ENCODE measurements at regions not wholly inside any gene's neighbourhood (a gene's known extent, or its start where the extent isn't known, plus 50 kb on each side); places are given as distances from the start of the nearest gene placed in this dataset.

- no peak for DNase-seq
These were observed 427.4 kb downstream of the CETN3 start for GRCh38 chr5:89981878-89982773.

GRCh38 chr5:89981021-89981420, 428.5 kb downstream of the CETN3 start:
- DNase-seq = no peak

DNA sequence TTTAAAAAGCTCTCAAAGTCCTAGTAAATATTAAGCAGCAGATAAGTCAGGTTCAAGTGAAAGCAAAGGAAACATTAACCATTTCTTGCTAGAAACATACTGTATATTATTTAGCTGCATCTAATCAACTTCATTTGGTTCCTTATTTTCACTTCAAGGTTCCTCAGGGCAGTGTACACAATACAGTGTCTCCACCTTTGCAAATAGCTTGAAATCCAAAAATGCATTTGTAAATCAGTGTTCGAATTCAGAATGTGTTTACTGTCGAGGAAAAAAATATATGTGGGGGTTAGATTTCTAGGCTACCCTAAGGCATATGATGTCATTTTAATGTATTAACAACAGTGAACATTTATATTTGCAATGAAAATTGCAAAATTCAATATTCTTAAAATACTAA, 436.0 kb downstream of the CETN3 start:
- DNase-seq = no peak

GRCh38 chr5:89972901-89973300, 436.7 kb downstream of the CETN3 start:
- DNase-seq = no peak

- DNase-seq = no peak
These were observed 440.6 kb downstream of the CETN3 start for GRCh38 chr5:89968958-89969381.

- no peak for DNase-seq
These were observed 441.6 kb downstream of the CETN3 start for GRCh38 chr5:89967771-89968444.

GRCh38 chr5:89956838-89957237, 452.7 kb downstream of the CETN3 start:
- no peak for DNase-seq

GRCh38 chr5:89954916-89955315, 454.6 kb downstream of the CETN3 start:
- DNase-seq = no peak

DNA sequence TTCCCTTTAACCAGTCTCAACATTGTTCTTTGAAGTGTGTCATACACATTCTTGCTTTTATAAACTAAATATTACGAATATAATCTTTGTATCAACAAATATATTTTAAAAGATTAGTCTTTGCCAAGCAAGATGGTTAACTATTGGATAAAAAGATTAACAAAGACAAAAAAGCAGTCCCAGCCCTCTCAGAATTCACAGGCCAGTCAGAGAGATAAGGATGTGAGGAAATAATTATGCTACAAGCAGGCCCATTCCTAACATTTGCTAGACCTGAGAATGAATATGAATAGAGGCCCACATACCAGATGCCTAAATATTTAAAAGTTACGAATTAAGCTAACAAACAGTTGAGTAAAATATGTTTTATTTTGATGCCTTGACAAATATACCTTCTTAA, 457.7 kb downstream of the CETN3 start:
- no peak for DNase-seq

- DNase-seq = no peak
These were observed 459.3 kb downstream of the CETN3 start for GRCh38 chr5:89950234-89950633.

GRCh38 chr5:89948977-89949376, 460.6 kb downstream of the CETN3 start:
- no peak for DNase-seq

DNA sequence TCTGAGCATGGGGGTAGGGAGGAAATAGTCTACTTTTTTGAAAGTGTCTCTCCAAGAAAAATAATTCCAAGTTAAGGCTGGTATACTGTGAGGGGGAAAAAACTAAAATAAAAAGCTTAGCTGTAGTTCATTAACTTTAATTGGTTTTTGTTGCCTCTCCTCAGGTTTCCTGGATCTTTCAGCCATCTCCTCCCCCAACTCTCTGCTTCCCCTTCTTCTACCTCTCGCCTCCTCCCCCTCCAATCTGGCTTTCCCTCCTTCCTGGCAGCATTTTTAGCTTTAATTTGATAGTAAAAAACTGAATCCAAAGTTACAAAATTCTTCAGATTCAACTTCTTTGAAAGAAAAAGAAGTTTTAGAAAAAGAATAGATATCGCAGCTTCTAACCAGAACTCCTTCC, 462.6 kb downstream of the CETN3 start:
- DNase-seq = no peak

GRCh38 chr5:89946508-89946907, 463.0 kb downstream of the CETN3 start:
- no peak for DNase-seq

DNA sequence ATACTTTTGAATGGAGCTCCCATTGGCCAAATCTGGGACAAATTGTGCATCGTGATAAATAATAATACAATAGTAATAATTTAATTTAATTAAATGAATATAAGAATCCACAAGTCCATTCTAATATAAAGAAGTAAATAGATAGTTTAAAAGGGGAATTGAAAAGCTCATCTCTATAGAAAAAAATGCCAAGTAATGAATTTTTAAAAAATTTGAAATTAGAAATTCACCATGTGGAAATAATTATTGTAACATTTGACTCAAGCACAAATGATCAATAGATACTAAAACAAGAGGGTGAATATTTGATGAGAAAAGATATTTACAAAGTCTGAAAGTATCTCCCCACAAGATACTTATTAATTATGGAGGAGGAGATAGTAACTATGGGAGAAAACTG, 467.4 kb downstream of the CETN3 start:
- no peak for DNase-seq

DNA sequence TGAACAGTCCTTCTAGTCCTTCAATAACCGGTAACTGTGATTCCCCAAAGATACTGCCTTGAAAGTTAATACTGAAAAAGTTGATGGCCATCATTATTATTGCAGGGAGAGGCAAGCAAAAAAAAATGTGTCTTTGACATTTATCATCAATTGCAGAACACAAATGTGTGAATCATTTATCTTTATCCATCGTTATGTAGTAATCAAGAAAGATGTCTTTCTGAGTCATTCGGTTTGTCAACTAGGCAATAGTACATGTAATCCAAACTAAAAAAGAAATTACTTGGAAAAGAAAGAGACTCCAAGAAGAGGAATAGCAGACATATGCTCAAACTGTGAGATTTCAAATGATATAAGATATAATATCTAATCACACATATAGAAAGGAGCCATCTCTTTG, 473.0 kb downstream of the CETN3 start:
- no peak for DNase-seq

DNA sequence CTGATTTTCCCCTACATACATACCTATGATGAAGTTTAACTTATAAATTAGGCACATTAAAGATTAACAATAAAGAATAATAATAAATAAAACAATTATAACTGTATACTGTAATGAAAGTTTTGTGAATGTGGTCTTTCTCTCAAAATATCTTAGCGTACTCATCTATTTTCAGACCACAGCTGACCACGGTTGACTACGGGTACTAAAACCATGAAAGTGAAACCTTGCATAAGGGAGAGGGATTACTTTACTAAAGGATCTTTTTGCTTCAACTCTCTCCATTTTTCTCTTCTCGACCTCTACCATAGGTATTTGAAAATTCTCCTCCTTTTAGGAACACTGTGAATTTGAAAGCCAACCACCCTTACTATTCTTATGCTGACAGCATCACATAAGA, 475.5 kb downstream of the CETN3 start:
- DNase-seq = no peak

GRCh38 chr5:89932771-89933181, 476.8 kb downstream of the CETN3 start:
- DNase-seq = no peak

- no peak for DNase-seq
These were observed 478.8 kb downstream of the CETN3 start for GRCh38 chr5:89930591-89931392.

DNA sequence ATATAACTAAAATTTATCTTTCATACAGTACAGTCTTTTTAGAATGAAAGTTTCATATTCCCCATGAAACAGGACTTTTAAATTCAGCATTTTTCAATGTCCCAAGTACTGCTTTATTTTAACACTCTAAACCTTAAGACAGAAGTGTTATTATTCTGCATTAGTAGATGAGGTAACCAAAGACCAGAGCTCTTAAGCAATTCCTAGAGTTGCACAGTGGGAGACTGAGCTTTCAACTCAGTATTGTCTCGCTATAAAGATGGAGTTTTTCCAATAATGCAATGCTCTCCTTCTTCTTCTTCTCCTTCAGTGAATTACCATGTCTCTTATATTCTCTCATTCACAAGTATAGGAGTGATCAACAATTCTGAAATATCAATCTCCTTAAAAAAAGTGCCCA, 479.7 kb downstream of the CETN3 start:
- no peak for DNase-seq

- DNase-seq = no peak
These were observed 480.4 kb downstream of the CETN3 start for GRCh38 chr5:89929173-89929572.

- no peak for DNase-seq
These were observed 487.4 kb downstream of the CETN3 start for GRCh38 chr5:89922161-89922560.

DNA sequence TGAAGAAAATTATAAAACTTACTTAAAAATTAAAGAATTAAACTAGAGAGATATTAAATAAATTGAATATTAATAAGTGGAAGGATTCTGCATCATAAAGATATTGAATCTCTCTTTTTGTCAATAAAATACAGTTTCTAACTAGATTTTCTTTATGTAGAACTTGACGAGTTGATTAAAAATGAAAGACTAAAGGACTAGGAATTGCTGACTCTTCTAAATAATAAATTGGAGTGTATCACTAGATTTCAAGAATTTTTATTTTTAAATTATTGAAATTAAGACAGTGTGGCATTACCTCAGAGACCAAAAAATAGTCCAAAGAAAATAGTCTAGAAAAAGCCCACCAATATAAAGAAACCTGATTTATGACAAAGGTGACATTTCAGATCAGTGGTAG, 492.4 kb downstream of the CETN3 start:
- no peak for DNase-seq

- no peak for DNase-seq
These were observed 493.4 kb downstream of the CETN3 start for GRCh38 chr5:89916131-89916530.

GRCh38 chr5:89908876-89909275, 500.7 kb downstream of the CETN3 start:
- DNase-seq = no peak
